PC-9 (cell line): ENCODE measurements at regions not wholly inside any gene's neighbourhood (a gene's known extent, or its start where the extent isn't known, plus 50 kb on each side); places are given as distances from the start of the nearest gene placed in this dataset.

Experiments used
- BruUV-seq: library from RNA; stranded (reverse); fragments of 400-500 nt; replicated peaks from 2 replicates; lab custom pipeline; 2021; lab: Mats Ljungman, UMichigan
- CTCF ChIA-PET: fragments of 300-600 bp; sonication (Branson Sonifier 250); formaldehyde crosslinking; loops from one replicate; lab custom pipeline; 2022; ENCODE audit warnings: antibody characterized with exemption; lab: Charles Lee
- POLR2A ChIA-PET: fragments of 300-600 bp; sonication (Branson Sonifier 250); formaldehyde crosslinking; loops from one replicate; lab custom pipeline; 2022; ENCODE audit warnings: antibody characterized with exemption; ENCODE audit not compliant: unreplicated experiment; lab: Charles Lee
- DNase-seq, 2 experiments: peaks; one replicate each; pipeline versions ENCODE4 v3.0.0 to v3.0.0-alpha.2; 2015 to 2022; ENCODE audit warnings: mixed read lengths in 1 of 2
- H2AFZ ChIP-seq: fragments of 200-600 bp; sonication (generic); 2 replicates; pipeline ENCODE4 v1.8.1; 2017; ENCODE audit warnings: antibody characterized with exemption
- H3F3A ChIP-seq: fragments of 200-600 bp; sonication (generic); 2 replicates; pipeline ENCODE4 v1.8.1; 2017; ENCODE audit warnings: antibody characterized with exemption, mild to moderate bottlenecking, low read depth; ENCODE audit not compliant: insufficient read depth
- H3K27ac ChIP-seq: fragments of 200-600 bp; sonication (generic); 2 replicates; pipeline ENCODE4 v1.6.1; 2016; ENCODE audit warnings: mixed run types
- H3K27me3 ChIP-seq: fragments of 200-600 bp; sonication (generic); 2 replicates; pipeline ENCODE4 v1.6.1; 2016; ENCODE audit warnings: low read depth, mixed run types; ENCODE audit not compliant: insufficient read depth
- H3K36me3 ChIP-seq: fragments of 200-600 bp; sonication (generic); 2 replicates; pipeline ENCODE4 v1.6.1; 2016; ENCODE audit warnings: low read depth, mixed run types
- H3K4me1 ChIP-seq: fragments of 200-600 bp; sonication (generic); replicated peaks from 2 replicates; pipeline ENCODE4 v1.6.1; 2016; ENCODE audit warnings: mixed run types; ENCODE audit not compliant: insufficient read depth
- H3K4me2 ChIP-seq: fragments of 200-600 bp; sonication (generic); 2 replicates; pipeline ENCODE4 v1.6.1; 2017; ENCODE audit warnings: mixed run types
- H3K4me3 ChIP-seq: fragments of 200-600 bp; sonication (generic); 2 replicates; pipeline ENCODE4 v1.6.1; 2016; ENCODE audit warnings: mixed run types
- H3K79me2 ChIP-seq: fragments of 200-600 bp; sonication (generic); 2 replicates; pipeline ENCODE4 v1.6.1; 2017; ENCODE audit warnings: low read depth, mixed run types
- H3K9me2 ChIP-seq: fragments of 200-600 bp; sonication (generic); 2 replicates; pipeline ENCODE4 v1.8.1; 2017; ENCODE audit warnings: mild to moderate bottlenecking; ENCODE audit not compliant: insufficient read depth
- H3K9me3 ChIP-seq: fragments of 200-600 bp; sonication (generic); 2 replicates; pipeline ENCODE4 v1.8.1; 2016; ENCODE audit warnings: low read depth; ENCODE audit not compliant: insufficient read depth
- H4K20me1 ChIP-seq: fragments of 200-600 bp; sonication (generic); 2 replicates; pipeline ENCODE4 v1.8.1; 2017; ENCODE audit not compliant: insufficient read depth
- CTCF ChIP-seq: fragments of 200-600 bp; sonication (generic); conservative IDR thresholded peaks from 2 replicates; pipeline ENCODE4 v1.6.1; 2017; ENCODE audit warnings: mixed run types, antibody characterized with exemption, mild to moderate bottlenecking, moderate library complexity
- EZH2 ChIP-seq: fragments of 200-600 bp; sonication (generic); IDR thresholded peaks from 2 replicates; pipeline ENCODE4 v1.8.0; 2017; ENCODE audit warnings: antibody characterized with exemption, low read depth
- intact Hi-C: fragments of 100-400 bp; cut with micrococcal nuclease; formaldehyde crosslinking; loops from one replicate; pipeline ENCODE4 v1.10.0; 2022; ENCODE audit not compliant: unreplicated experiment

- no TSS peak for BruUV-seq
- H3F3A ChIP-seq: no peaks in the 10 kb centered on the region
- no peaks in the 10 kb centered on the region for H3K9me2 ChIP-seq
- H3K4me3 ChIP-seq: no peak overlapping the region
- no peak overlapping the region for H2AFZ ChIP-seq
- H3K36me3 ChIP-seq: no peaks in the 10 kb centered on the region
- no peak for DNase-seq
- no peaks in the 10 kb centered on the region for H3K27me3 ChIP-seq
- H3K27ac ChIP-seq: no peak overlapping the region
- intact Hi-C loops: no loop called here
- 0 out of 2 replicates have a peak, but pooled peaks cover 6% of the 10 kb centered on the region for H3K9me3 ChIP-seq
- no peaks in the 10 kb centered on the region for H3K79me2 ChIP-seq
- TF ChIP-seq EZH2 (no peak), CTCF (no peak)
- ChIA-PET CTCF (no interaction called here), POLR2A (no interaction called here)
- no peaks in the 10 kb centered on the region for H4K20me1 ChIP-seq
- no peaks in the 10 kb centered on the region for H3K4me1 ChIP-seq
- H3K4me2 ChIP-seq: no peak overlapping the region
Observed at GRCh38 chr5:12794476-12795332, 890.5 kb upstream of the CTNND2 start.

GRCh38 chr5:12793373-12793772 lies 889.1 kb upstream of the CTNND2 start:
- Histone ChIP-seq H3K9me2 (no peaks in the 10 kb centered on the region), H3K27me3 (no peaks in the 10 kb centered on the region), H3K36me3 (no peaks in the 10 kb centered on the region), H3K4me3 (no peak overlapping the region), H3K27ac (no peak overlapping the region), H3K79me2 (no peaks in the 10 kb centered on the region), H3K4me1 (no peaks in the 10 kb centered on the region), H2AFZ (no peak overlapping the region), H3K9me3 (0 out of 2 replicates have a peak, but pooled peaks cover 6% of the 10 kb centered on the region), H3F3A (no peaks in the 10 kb centered on the region), H3K4me2 (no peak overlapping the region), H4K20me1 (no peaks in the 10 kb centered on the region)
- intact Hi-C loops: no loop called here
- ChIA-PET POLR2A (no interaction called here), CTCF (no interaction called here)
- DNase-seq: no peak
- TF ChIP-seq CTCF (no peak), EZH2 (no peak)
- BruUV-seq: no TSS peak

- DNase-seq: no peak
- Histone ChIP-seq H3K9me3 (no peaks in the 10 kb centered on the region), H3K9me2 (no peaks in the 10 kb centered on the region), H3K4me2 (no peak overlapping the region), H3F3A (no peaks in the 10 kb centered on the region), H3K79me2 (no peaks in the 10 kb centered on the region), H3K4me1 (no peaks in the 10 kb centered on the region), H4K20me1 (no peaks in the 10 kb centered on the region), H2AFZ (no peak overlapping the region), H3K27ac (no peak overlapping the region), H3K36me3 (no peaks in the 10 kb centered on the region), H3K4me3 (no peak overlapping the region), H3K27me3 (no peaks in the 10 kb centered on the region)
- no peak for TF ChIP-seq CTCF
- TF ChIP-seq EZH2: no peak
- intact Hi-C loops: no loop called here
- no TSS peak for BruUV-seq
- CTCF ChIA-PET: no interaction called here
- POLR2A ChIA-PET: interaction anchor here (0.6 kb wide), 1 partner anchor 1955 kb away, joined by 4 read pairs; no protein-coding TSS in a partner anchor
Observed at GRCh38 chr5:12780536-12780935, 876.3 kb upstream of the CTNND2 start.
